GM12891 (cell line): ENCODE measurements at regions not wholly inside any gene's neighbourhood (a gene's known extent, or its start where the extent isn't known, plus 50 kb on each side); places are given as distances from the start of the nearest gene placed in this dataset.

ENCODE experiments used
- POLR2A ChIP-seq: IDR thresholded peaks from 2 replicates; pipeline ENCODE4 v1.6.1; 2011; ENCODE audit warnings: low read depth, low read length, control low read depth
- POLR2AphosphoS5 ChIP-seq: IDR thresholded peaks from 2 replicates; pipeline ENCODE4 v1.6.1; 2011; ENCODE audit warnings: low read depth, low read length, control low read depth
- POU2F2 ChIP-seq: IDR thresholded peaks from 2 replicates; pipeline ENCODE4 v1.6.1; 2011; ENCODE audit warnings: low read depth, mild to moderate bottlenecking, control low read depth, low read length, moderate library complexity
- SPI1 ChIP-seq: IDR thresholded peaks from 2 replicates; pipeline ENCODE4 v1.6.1; 2011; ENCODE audit warnings: low read depth, low read length, control low read depth
- TAF1 ChIP-seq: IDR thresholded peaks from 2 replicates; pipeline ENCODE4 v1.6.1; 2011; ENCODE audit warnings: low read depth, low read length, control low read depth

DNA sequence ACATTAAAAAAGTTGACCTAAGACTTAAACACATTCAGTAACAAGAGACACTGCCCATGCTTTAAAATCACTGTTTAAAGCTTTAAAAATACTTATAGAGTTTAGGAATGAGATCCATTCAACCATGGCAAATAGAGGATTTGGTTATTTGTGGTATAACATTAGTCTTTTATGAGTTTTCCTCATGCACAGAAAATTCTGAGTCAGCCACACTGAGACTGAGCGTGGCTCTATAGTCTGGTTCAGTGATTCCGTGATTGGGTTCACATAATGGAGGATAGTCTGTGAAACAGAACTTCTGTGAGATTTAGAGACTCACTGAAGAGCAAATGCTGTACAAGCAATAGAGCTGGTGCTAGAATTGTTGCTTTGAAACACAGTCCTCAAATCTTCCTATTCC, 1502.4 kb upstream of the PIK3C3 start:
- TF ChIP-seq POLR2A (no peak), POU2F2 (no peak), POLR2AphosphoS5 (no peak), TAF1 (no peak), SPI1 (no peak)
